Right lobe of liver (tissue), 4 donors: ENCODE measurements at regions not wholly inside any gene's neighbourhood (a gene's known extent, or its start where the extent isn't known, plus 50 kb on each side); places are given as distances from the start of the nearest gene placed in this dataset.

ENCODE experiments used
- CTCF ChIP-seq, 4 donors: fragments of 200-600 bp in 3 of 4; fragments of 450-650 bp in 1 of 4; IDR thresholded peaks; one replicate each; pipeline versions ENCODE4 v1.5.1 to v1.8.0; 2016 to 2022; ENCODE audit warnings: antibody characterized with exemption in 4 of 4, mild to moderate bottlenecking in 2 of 4
- POLR2A ChIP-seq: fragments of 450-650 bp; IDR thresholded peaks from one replicate; pipeline ENCODE4 v1.6.1; 2017; ENCODE audit warnings: antibody characterized with exemption, mild to moderate bottlenecking
- donor health status: DM: no; HTN: no; CAD: no.
- donor health status: DM: no; HTN: no; CAD: no.
- donor health status: DM: no; HTN: yes; CAD: no.

- no peak for TF ChIP-seq POLR2A
- no peak for TF ChIP-seq CTCF (IDR thresholded peaks at IDR 0.05)
Measured at GRCh38 chr1:218817691-218818465, 355.8 kb upstream of the LYPLAL1 start.
